Activated T-cell treated with anti-CD3 and anti-CD28 coated beads, Interleukin-2, amount 50 U/mL, for 48 hours (primary cell): ENCODE measurements at regions not wholly inside any gene's neighbourhood (a gene's known extent, or its start where the extent isn't known, plus 50 kb on each side); places are given as distances from the start of the nearest gene placed in this dataset.

Experiments
- DNase-seq, 2 experiments: peaks; one replicate each; pipeline ENCODE4 v3.0.0-alpha.2; 2020

- no peak for DNase-seq
Measured at GRCh38 chr4:81921751-81922159, 450.0 kb upstream of the RASGEF1B start.

GRCh38 chr4:81919810-81920209 is 448.1 kb upstream of the RASGEF1B start:
- no peak for DNase-seq

- DNase-seq = no peak
Measured at GRCh38 chr4:81919223-81919622, 447.5 kb upstream of the RASGEF1B start.

- DNase-seq = no peak
Measured at GRCh38 chr4:81915430-81915829, 443.7 kb upstream of the RASGEF1B start.

GRCh38 chr4:81914623-81915022 is 442.9 kb upstream of the RASGEF1B start:
- no peak for DNase-seq

GRCh38 chr4:81913427-81913879 is 441.7 kb upstream of the RASGEF1B start:
- DNase-seq = peak; percentile 67 to 68

GRCh38 chr4:81912376-81913030 is 440.8 kb upstream of the RASGEF1B start:
- no peak for DNase-seq

GRCh38 chr4:81906905-81907304 is 435.2 kb upstream of the RASGEF1B start:
- no peak for DNase-seq

- no peak for DNase-seq
Measured at GRCh38 chr4:81905971-81906370, 434.3 kb upstream of the RASGEF1B start.

- no peak for DNase-seq
Measured at GRCh38 chr4:81904121-81904520, 432.4 kb upstream of the RASGEF1B start.

- no peak for DNase-seq
Measured at GRCh38 chr4:81903212-81903611, 431.5 kb upstream of the RASGEF1B start.

- DNase-seq = no peak
Measured at GRCh38 chr4:81898862-81899504, 427.3 kb upstream of the RASGEF1B start.

- DNase-seq = no peak
Measured at GRCh38 chr4:81896936-81897335, 425.2 kb upstream of the RASGEF1B start.

- no peak for DNase-seq
Measured at GRCh38 chr4:81891005-81891996, 419.6 kb upstream of the RASGEF1B start.

GRCh38 chr4:81884986-81885385 is 413.3 kb upstream of the RASGEF1B start:
- no peak for DNase-seq

- DNase-seq = no peak
Measured at GRCh38 chr4:81883530-81884450, 412.1 kb upstream of the RASGEF1B start.

GRCh38 chr4:81883004-81883403 is 411.3 kb upstream of the RASGEF1B start:
- DNase-seq = no peak

GRCh38 chr4:81881855-81882621 is 410.3 kb upstream of the RASGEF1B start:
- DNase-seq = no peak

- DNase-seq = no peak
Measured at GRCh38 chr4:81876106-81876505, 404.4 kb upstream of the RASGEF1B start.

- no peak for DNase-seq
Measured at GRCh38 chr4:81874661-81875515, 403.2 kb upstream of the RASGEF1B start.

GRCh38 chr4:81870275-81870674 is 398.6 kb upstream of the RASGEF1B start:
- DNase-seq = no peak
